Neuronal stem cell (in vitro differentiated cells): ENCODE measurements at regions not wholly inside any gene's neighbourhood (a gene's known extent, or its start where the extent isn't known, plus 50 kb on each side); places are given as distances from the start of the nearest gene placed in this dataset.

Experiments used
- DNase-seq: peaks from one replicate; pipeline ENCODE4 v3.0.0-alpha.2; 2013; ENCODE audit warnings: low spot score
- H2AFZ ChIP-seq: one replicate; pipeline ENCODE4 v1.6.1; 2013; ENCODE audit warnings: mild to moderate bottlenecking, low read length, inconsistent platforms
- H2AK5ac ChIP-seq: 2 replicates; pipeline ENCODE4 v1.6.1; 2013; ENCODE audit warnings: low read depth, mild to moderate bottlenecking, inconsistent platforms, low read length, moderate library complexity, mixed read lengths
- H2BK120ac ChIP-seq: 2 replicates; pipeline ENCODE4 v1.6.1; 2013; ENCODE audit warnings: low read depth, mild to moderate bottlenecking, inconsistent platforms, low read length, moderate library complexity, mixed read lengths
- H2BK12ac ChIP-seq: one replicate; pipeline ENCODE4 v1.6.1; 2013; ENCODE audit warnings: low read length, inconsistent platforms
- H2BK15ac ChIP-seq: 2 replicates; pipeline ENCODE4 v1.6.1; 2013; ENCODE audit warnings: mild to moderate bottlenecking, low read length, inconsistent platforms, mixed read lengths
- H2BK5ac ChIP-seq: one replicate; pipeline ENCODE4 v1.6.1; 2013; ENCODE audit warnings: inconsistent platforms, mild to moderate bottlenecking, low read length, moderate library complexity
- H3K14ac ChIP-seq: one replicate; pipeline ENCODE4 v1.6.1; 2013; ENCODE audit warnings: low read length, inconsistent platforms
- H3K18ac ChIP-seq: 2 replicates; pipeline ENCODE4 v1.6.1; 2013; ENCODE audit warnings: low read length, inconsistent platforms
- H3K23ac ChIP-seq: 2 replicates; pipeline ENCODE4 v1.6.1; 2013; ENCODE audit warnings: low read depth, mild to moderate bottlenecking, mixed read lengths, low read length, inconsistent platforms; ENCODE audit not compliant: poor library complexity
- H3K27ac ChIP-seq: replicated peaks from 3 replicates; pipeline ENCODE4 v1.5.1; 2013; ENCODE audit warnings: low read length, inconsistent platforms
- H3K27me3 ChIP-seq, 3 experiments: 2 replicates each; pipeline ENCODE4 v1.6.1; 2013; ENCODE audit warnings: low read length in 3 of 3, mild to moderate bottlenecking in 2 of 3, inconsistent platforms in 1 of 3, low read depth in 1 of 3, mixed read lengths in 1 of 3, moderate library complexity in 1 of 3; ENCODE audit not compliant: control insufficient read depth in 3 of 3, insufficient read depth in 3 of 3
- H3K36me3 ChIP-seq, 2 donors: replicated peaks in 1 of 2; 2 replicates each; pipeline ENCODE4 v1.6.1; 2013; ENCODE audit warnings: low read length in 2 of 2; ENCODE audit not compliant: control insufficient read depth in 2 of 2, insufficient read depth in 2 of 2
- H3K4ac ChIP-seq: 2 replicates; pipeline ENCODE4 v1.6.1; 2013; ENCODE audit warnings: inconsistent platforms, mild to moderate bottlenecking, low read length, moderate library complexity
- H3K4me1 ChIP-seq, 2 donors: 1 replicate in 1 of 2; 2 replicates in 1 of 2; pipeline ENCODE4 v1.6.1; 2013; ENCODE audit warnings: low read length in 2 of 2, low read depth in 1 of 2; ENCODE audit not compliant: control insufficient read depth in 2 of 2, insufficient read depth in 1 of 2
- H3K4me2 ChIP-seq: one replicate; pipeline ENCODE4 v1.6.1; 2013; ENCODE audit warnings: mild to moderate bottlenecking, low read length, inconsistent platforms; ENCODE audit not compliant: insufficient read depth, poor library complexity, severe bottlenecking
- H3K4me3 ChIP-seq, 2 donors: 2 replicates each; pipeline ENCODE4 v1.5.1; 2013; ENCODE audit warnings: low read length in 2 of 2, mild to moderate bottlenecking in 2 of 2, inconsistent platforms in 1 of 2, moderate library complexity in 1 of 2
- H3K79me1 ChIP-seq: one replicate; pipeline ENCODE4 v1.6.1; 2013; ENCODE audit warnings: low read depth, mild to moderate bottlenecking, inconsistent platforms, low read length, moderate library complexity
- H3K9ac ChIP-seq: one replicate; pipeline ENCODE4 v1.6.1; 2013; ENCODE audit warnings: mild to moderate bottlenecking, low read depth, low read length, inconsistent platforms; ENCODE audit not compliant: poor library complexity
- H3K9me3 ChIP-seq, 2 donors: replicated peaks in 1 of 2; 2 replicates each; pipeline versions ENCODE3 to v1.6.1; 2013; ENCODE audit warnings: low read length in 2 of 2, mild to moderate bottlenecking in 2 of 2, inconsistent platforms in 1 of 2, low read depth in 1 of 2, mixed read lengths in 1 of 2, moderate library complexity in 1 of 2; ENCODE audit not compliant: control insufficient read depth in 2 of 2, insufficient read depth in 1 of 2
- H4K8ac ChIP-seq: one replicate; pipeline ENCODE4 v1.6.1; 2013; ENCODE audit warnings: low read depth, mild to moderate bottlenecking, inconsistent platforms, low read length, moderate library complexity
- H4K91ac ChIP-seq: one replicate; pipeline ENCODE4 v1.6.1; 2013; ENCODE audit warnings: low read length, low read depth, mild to moderate bottlenecking, inconsistent platforms; ENCODE audit not compliant: poor library complexity
- WGBS, 2 donors: extraction: QIAGEN DNeasy Blood & Tissue Kit; methylation state at CpG; one replicate each; pipeline ENCODE4 v1.1.7; 2013; ENCODE audit warnings: missing lambda C conversion rate in 2 of 2, mixed read lengths in 1 of 2; ENCODE audit not compliant: insufficient read length in 2 of 2, insufficient replicate concordance in 1 of 2; ENCODE audit errors: extremely low coverage in 2 of 2; 5-methylcytosine and 5-hydroxymethylcytosine counted together

DNA sequence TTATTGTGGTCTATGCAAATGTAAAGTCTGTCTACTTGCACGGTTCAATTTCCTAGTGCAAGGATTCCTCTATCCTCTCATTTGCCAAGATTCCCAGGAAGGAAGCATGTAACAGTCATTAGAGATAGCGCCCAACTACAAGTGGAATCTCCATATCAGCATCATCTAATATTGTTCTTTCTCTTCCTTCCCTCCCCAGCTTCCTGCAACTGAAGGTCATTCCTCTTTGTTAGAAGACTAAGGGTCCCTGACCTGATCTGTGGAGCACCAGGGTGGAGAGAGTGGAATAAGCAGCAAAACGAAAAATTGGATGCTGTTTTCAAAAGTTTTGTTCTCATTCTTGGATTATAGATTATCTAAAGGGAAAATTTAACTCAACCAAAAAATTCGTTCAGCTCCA is 714.0 kb downstream of the DIAPH3 start:
- H3K27ac ChIP-seq: no peak overlapping the region
- no peak overlapping the region for H2BK120ac ChIP-seq
- no peaks in the 10 kb centered on the region for H3K79me1 ChIP-seq
- no peak overlapping the region for H3K23ac ChIP-seq
- no peak overlapping the region for H2AK5ac ChIP-seq
- H2BK15ac ChIP-seq: no peak overlapping the region
- no peak overlapping the region for H2BK5ac ChIP-seq
- H3K27me3 ChIP-seq: no peaks in the 10 kb centered on the region
- H3K4me2 ChIP-seq: no peak overlapping the region
- DNase-seq: no peak
- H2AFZ ChIP-seq: no peak overlapping the region
- H3K9me3 ChIP-seq: no peaks in the 10 kb centered on the region
- peaks cover 0 to 16% of the 10 kb centered on the region in 2 donors for H3K4me1 ChIP-seq
- H4K8ac ChIP-seq: no peak overlapping the region
- H4K91ac ChIP-seq: no peak overlapping the region
- no peaks in the 10 kb centered on the region for H3K36me3 ChIP-seq
- H2BK12ac ChIP-seq: no peak overlapping the region
- H3K4me3 ChIP-seq: no peak overlapping the region
- no peak overlapping the region for H3K9ac ChIP-seq
- H3K4ac ChIP-seq: no peak overlapping the region
- WGBS, 2 donors: no CpG with 5 or more reads among the region's 4 CpGs
- no peak overlapping the region for H3K18ac ChIP-seq
- H3K14ac ChIP-seq: no peak overlapping the region

DNA sequence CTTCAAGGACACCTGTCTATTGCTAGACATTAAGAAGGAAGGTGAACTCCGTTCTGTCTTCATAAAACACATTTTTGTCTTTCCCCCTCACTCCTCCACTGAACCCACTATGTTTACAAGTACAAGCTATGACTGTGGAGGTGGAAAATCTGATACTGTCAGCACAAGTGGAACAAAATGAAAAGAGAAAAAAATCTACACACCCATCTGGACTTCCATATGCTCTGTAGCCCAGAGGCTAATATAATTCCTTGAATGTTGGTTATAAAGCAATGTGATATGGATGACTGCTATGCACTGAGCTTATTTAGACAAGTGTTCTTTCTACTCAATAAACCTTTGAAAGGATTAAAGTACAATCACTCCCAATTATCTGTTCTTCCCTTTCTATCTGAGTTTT is 713.5 kb downstream of the DIAPH3 start:
- no peak overlapping the region for H3K23ac ChIP-seq
- H3K9me3 ChIP-seq: no peaks in the 10 kb centered on the region
- DNase-seq: no peak
- H3K4me2 ChIP-seq: no peak overlapping the region
- no peak overlapping the region for H2AK5ac ChIP-seq
- H4K91ac ChIP-seq: no peak overlapping the region
- H3K4me3 ChIP-seq: no peak overlapping the region
- no peaks in the 10 kb centered on the region for H3K27me3 ChIP-seq
- no peaks in the 10 kb centered on the region for H3K36me3 ChIP-seq
- H3K14ac ChIP-seq: no peak overlapping the region
- no peak overlapping the region for H3K18ac ChIP-seq
- H3K27ac ChIP-seq: no peak overlapping the region
- H3K4me1 ChIP-seq: peaks cover 0 to 16% of the 10 kb centered on the region in 2 donors
- WGBS, 2 donors: no CpG with 5 or more reads among the region's 1 CpG
- no peak overlapping the region for H2BK5ac ChIP-seq
- H2BK12ac ChIP-seq: no peak overlapping the region
- no peak overlapping the region for H2AFZ ChIP-seq
- H3K9ac ChIP-seq: no peak overlapping the region
- no peak overlapping the region for H2BK120ac ChIP-seq
- H3K4ac ChIP-seq: no peak overlapping the region
- no peak overlapping the region for H4K8ac ChIP-seq
- H2BK15ac ChIP-seq: no peak overlapping the region
- H3K79me1 ChIP-seq: no peaks in the 10 kb centered on the region

DNA sequence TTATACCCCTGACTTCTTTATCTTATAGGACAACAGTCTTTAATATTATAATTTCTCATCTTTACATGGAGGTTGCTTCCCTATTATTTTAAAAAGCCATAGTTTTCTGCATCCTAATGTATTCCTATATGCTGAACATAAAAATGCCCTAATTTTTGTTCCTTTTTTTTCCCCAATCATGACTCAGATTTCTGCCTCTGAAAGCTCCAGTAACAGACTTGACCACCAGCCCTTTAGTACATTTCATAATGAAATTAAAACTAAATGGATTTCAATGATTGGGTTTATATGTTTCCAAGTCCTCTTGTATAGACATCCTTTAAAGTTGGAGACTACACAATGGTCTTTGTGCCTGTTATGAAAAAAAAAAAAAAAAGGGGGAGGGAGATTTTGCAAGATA is 712.5 kb downstream of the DIAPH3 start:
- no peak overlapping the region for H3K4ac ChIP-seq
- H3K23ac ChIP-seq: no peak overlapping the region
- DNase-seq: no peak
- no peak overlapping the region for H3K14ac ChIP-seq
- no peak overlapping the region for H3K4me2 ChIP-seq
- no peak overlapping the region for H3K18ac ChIP-seq
- no peak overlapping the region for H2BK12ac ChIP-seq
- H3K79me1 ChIP-seq: no peaks in the 10 kb centered on the region
- H2BK120ac ChIP-seq: no peak overlapping the region
- no peak overlapping the region for H2AFZ ChIP-seq
- no peak overlapping the region for H2BK15ac ChIP-seq
- H3K4me1 ChIP-seq: peaks cover 0 to 16% of the 10 kb centered on the region in 2 donors
- no peak overlapping the region for H3K27ac ChIP-seq
- H3K9ac ChIP-seq: no peak overlapping the region
- H2AK5ac ChIP-seq: no peak overlapping the region
- no peak overlapping the region for H2BK5ac ChIP-seq
- H3K36me3 ChIP-seq: no peaks in the 10 kb centered on the region
- no peak overlapping the region for H4K8ac ChIP-seq
- no peak overlapping the region for H4K91ac ChIP-seq
- H3K9me3 ChIP-seq: no peaks in the 10 kb centered on the region
- no peaks in the 10 kb centered on the region for H3K27me3 ChIP-seq
- H3K4me3 ChIP-seq: no peak overlapping the region

DNA sequence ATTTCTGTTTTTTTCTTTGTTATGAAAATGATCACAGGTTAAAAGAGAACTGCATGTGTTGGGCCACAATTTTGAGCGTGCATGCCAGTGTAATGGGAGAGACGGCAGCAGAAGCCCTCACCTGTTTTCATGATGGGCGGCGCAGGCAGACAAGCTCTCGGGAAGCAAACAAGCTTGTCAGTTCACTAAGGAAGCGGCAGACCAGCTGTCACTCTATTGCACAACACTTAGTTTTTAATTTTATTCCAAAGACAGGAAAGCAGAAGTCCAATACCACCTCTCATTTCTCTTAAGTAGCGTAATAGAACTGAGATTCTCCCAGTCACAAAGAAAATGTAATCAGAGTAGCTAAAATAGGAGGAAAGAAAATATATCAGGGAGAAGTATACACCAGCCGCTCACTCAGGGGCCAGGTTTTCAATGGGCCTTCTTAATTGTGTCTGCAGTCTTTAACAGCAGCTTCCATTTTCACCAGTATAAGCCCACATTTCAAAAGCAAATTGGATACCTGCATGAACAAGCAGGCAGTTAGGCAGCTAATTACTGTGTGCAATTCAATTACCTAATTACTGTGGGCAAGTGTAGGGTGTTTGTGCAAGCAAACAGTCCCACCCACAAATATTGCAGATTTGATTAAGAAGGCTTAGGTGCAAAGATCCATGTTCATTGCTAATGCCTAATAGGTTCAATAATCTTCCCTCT is 711.4 kb downstream of the DIAPH3 start:
- Histone ChIP-seq H3K4me2 (no peak overlapping the region), H3K9me3 (no peaks in the 10 kb centered on the region), H2AFZ (no peak overlapping the region), H3K9ac (no peak overlapping the region), H2BK12ac (no peak overlapping the region), H3K4me1 (peaks cover 0 to 16% of the 10 kb centered on the region in 2 donors), H3K18ac (no peak overlapping the region), H2AK5ac (no peak overlapping the region), H3K14ac (no peak overlapping the region), H3K27ac (no peak overlapping the region), H3K23ac (no peak overlapping the region), H2BK5ac (no peak overlapping the region), H4K91ac (no peak overlapping the region), H3K79me1 (no peaks in the 10 kb centered on the region), H4K8ac (no peak overlapping the region), H2BK15ac (no peak overlapping the region), H3K4ac (no peak overlapping the region), H2BK120ac (no peak overlapping the region), H3K36me3 (no peaks in the 10 kb centered on the region), H3K27me3 (no peaks in the 10 kb centered on the region), H3K4me3 (no peak overlapping the region)
- DNase-seq: no peak
- WGBS, 2 donors: no CpG with 5 or more reads among the region's 8 CpGs
